GM12891 (cell line): ENCODE measurements at regions not wholly inside any gene's neighbourhood (a gene's known extent, or its start where the extent isn't known, plus 50 kb on each side); places are given as distances from the start of the nearest gene placed in this dataset.

Source experiments
- POLR2AphosphoS5 ChIP-seq: IDR thresholded peaks from 2 replicates; pipeline ENCODE4 v1.6.1; 2011; ENCODE audit warnings: low read depth, low read length, control low read depth
- SPI1 ChIP-seq: IDR thresholded peaks from 2 replicates; pipeline ENCODE4 v1.6.1; 2011; ENCODE audit warnings: low read depth, low read length, control low read depth
- TAF1 ChIP-seq: IDR thresholded peaks from 2 replicates; pipeline ENCODE4 v1.6.1; 2011; ENCODE audit warnings: low read depth, low read length, control low read depth

GRCh38 chr7:50185951-50186682 lies 93.1 kb upstream of the ZPBP start:
- TF ChIP-seq POLR2AphosphoS5 (no peak), TAF1 (no peak), SPI1 (no peak)
